Activated CD4-positive, alpha-beta T cell treated with anti-CD3 and anti-CD28 coated beads, Interleukin-2, amount 50 U/mL, for 24 hours (primary cell): ENCODE measurements at regions not wholly inside any gene's neighbourhood (a gene's known extent, or its start where the extent isn't known, plus 50 kb on each side); places are given as distances from the start of the nearest gene placed in this dataset.

ENCODE experiments used
- DNase-seq, 2 donors: peaks; one replicate each; pipeline ENCODE4 v3.0.0-alpha.2; 2020; ENCODE audit warnings: low read depth in 1 of 2, low spot score in 1 of 2

DNA sequence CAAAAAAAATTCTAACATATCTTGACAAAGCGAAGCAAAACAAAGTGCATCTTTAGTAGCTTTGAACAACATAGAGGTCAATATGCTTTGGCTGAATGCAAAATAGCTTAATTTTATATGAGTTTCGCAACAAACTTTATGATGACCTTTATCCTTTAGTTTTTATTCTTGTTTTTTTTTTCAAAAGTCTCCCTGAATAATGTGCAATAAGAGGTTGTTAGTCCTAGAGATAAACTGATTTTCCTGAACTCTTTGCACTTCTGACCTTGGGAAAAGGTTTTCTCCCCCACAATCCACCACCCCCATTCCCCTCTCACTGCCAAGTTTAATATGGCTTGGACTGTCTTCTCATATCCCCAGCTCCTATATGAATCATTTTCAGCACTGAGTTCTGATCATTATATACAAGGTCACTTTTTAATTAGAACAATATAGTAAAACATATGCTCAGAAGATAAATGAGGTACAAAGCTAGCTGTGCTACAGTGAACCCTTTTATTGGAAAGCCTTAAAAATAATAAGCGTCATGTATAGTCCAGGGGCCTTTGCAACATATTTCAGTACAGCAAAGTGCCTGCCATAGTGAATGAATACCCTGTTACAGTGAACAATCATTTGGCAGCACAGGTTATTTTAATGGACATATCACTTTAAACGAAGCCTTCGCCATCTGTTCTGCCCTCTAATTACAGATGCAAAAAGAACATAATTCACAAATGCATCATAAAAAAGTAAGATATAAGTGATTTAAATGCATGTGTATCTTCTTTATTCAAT is 496.3 kb upstream of the NR2F2 start:
- DNase-seq, result no peak

DNA sequence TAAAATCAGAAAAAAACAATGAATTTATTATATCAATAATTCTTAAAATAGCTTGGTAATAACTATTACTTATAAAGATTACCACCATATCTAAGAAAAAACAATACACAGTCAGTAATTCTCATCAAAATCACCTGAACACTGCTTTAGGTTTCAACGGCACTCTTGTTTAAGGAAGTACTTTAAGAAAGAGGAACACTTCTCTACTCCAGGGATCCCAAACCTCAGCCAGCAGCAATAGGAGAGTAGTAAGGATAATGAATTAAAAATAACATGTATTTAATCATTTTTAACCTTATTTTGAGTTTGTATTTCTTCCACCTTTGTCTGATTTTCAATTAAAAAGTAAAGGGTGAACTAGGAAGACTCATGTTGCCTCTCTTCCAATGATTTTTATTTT is 494.0 kb upstream of the NR2F2 start:
- DNase-seq, result no peak

DNA sequence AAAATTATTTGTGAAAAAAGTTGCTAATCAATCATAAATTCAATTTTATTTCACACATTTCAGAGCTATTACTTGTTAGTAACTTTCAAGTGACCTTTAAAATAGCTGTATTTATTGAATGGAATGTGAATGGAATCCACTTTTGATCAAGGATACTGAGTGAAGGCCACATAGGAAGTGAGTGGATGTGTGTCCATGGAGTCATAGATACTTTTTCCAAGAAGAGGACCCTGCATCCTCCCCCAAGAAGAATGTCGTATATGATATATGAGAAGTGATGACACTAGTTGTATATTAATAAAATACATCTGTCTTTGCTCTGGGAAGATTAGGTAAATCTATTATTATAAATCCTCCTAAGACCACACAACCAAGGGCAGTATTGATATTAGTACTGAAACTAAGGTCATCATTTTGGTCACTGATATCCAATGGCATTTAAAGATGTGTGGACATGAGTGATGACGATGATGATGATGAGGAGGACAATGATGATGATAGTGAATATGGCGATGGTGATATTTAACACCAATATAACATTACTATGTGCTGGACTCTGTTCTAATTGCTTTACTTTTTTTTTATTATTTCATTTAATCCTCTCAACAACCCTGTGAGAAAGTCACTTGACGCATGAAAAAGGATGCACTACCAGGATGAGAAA is 493.0 kb upstream of the NR2F2 start:
- no peak for DNase-seq

DNA sequence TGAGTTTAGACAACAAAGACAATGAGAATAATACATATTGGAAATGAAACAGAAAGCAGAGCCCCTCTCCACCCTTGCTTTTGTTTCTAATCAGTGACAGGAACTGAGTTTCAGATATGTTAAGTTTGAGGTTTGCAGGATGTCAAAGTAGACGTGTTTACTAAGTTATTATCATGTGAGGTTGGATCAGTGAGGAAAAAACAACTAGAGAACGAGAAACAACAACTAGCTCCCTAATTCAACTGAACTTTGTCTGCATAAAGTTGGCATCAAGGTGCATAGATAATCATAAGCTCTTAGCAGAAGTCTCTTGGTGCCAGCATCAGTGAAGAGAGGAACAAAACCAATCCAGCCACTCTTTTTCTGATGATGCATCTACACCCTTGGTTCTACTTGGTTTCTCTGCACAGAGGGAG is 491.1 kb upstream of the NR2F2 start:
- DNase-seq, result no peak

DNA sequence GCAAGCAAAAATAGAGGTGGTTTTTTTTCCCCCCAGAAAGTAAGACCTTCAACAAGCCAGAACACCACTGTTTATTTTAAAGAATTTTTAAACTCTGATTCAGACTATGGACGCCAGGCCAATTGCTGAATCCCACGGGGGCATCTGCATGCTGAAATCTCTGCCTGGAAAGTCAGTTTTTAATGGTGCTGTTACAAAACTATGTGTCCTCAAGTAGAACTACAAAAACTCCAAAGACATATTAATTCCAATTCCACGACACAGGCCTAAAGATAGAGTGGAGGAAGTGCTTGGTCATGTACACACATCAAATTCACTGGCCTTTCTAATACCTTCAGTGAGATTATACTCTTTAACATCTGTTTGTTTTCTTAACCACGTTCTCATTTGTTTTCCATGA is 490.5 kb upstream of the NR2F2 start:
- DNase-seq, result no peak

DNA sequence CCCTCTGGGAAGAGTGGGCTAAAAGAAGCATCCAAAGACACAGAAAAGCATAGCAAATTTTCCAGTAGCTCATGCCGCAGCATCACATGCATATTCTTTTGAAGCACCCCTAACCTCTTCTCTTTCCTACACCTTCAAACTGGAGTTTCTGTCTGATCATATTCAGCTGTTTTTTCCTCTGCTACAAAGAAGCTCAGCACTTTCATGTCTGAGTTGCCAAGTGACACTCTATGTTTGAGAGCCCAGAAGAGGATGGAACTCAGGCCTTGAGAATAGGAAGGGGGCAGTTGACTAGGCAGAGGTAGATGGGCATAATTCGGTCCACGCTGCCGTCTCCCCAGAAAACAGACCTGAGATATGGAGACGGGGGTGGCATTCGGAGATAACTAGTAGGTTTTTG is 489.6 kb upstream of the NR2F2 start:
- no peak for DNase-seq

DNA sequence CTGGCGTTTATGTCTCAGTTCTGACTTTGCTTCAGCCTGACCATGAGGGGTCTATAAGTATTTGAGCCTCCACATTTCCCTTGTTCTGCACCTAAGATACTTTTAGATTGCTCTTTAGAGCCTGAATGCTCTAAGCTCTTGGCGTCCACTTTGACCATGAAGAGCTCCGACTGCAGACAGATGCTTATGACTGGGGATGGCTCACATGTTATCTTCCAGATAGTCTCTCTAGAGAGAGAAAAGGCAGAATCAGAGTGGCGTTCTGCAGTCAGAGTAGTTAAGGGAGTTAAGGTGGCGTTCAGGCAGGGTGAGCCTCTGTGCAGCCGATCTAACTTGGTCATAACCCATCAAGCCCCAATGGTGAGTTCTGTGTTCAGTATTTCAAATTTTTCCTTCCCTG is 487.9 kb upstream of the NR2F2 start:
- no peak for DNase-seq

DNA sequence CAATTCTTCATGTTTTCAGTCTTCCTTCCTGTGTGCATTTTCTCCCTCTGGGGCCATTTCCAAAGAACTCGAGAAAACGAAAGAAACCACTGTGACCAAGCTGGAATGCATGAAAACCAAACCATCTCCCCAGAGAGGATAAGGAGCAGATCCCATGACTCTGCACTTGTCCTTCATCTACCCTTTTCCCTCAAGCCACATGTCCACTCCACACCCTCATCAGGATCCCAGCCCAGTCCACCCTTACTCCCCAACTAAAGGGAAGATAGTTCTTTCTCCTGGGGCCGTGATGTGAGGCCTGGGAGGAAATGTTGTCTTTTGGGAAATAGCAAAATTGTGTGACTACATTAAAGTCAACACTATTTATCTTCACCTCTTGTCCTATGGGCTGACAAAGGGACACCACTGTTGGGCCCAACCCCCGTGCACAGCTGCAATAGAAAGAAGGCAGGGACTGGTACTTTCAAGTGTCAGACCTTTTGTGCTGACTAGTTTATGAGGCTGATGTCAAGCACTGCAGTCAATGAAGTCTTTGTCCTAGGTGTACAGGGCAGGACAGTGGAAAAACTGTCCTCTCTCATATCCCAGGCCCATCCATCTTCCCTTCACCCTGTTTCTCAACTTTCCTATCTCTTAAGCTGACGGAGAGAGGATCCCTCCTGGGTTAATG is 487.1 kb upstream of the NR2F2 start:
- DNase-seq, result no peak

DNA sequence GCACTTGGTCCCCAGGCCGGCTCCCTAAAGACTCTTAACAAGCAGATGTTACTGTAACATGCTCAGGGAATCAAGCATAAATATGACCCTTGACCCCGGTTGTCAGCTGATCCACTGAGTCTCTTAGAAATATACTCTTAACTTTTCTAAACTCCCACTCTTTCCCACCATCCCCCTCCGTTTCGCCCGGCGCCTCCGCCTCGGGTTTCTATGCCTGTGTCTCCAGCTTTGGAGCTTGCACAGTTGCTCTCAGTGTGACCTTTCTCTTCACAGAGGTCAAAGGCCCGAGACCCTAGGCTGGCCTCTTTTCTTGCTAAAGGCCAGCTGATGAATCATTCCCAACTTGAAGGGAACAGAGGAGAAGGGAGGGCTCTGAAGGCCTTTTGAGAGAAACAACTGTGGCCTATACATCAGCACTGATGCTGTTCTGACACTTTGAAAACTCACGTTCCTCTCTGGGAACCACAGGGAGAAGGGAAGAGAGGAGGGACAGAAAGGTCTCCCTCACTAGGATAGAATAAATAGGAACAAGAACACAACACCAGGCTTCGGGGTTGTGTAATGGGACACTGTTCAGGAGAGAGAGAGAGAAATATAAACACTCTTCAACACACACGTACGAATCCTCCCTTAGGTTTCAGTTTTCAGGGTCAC is 484.5 kb upstream of the NR2F2 start:
- no peak for DNase-seq

DNA sequence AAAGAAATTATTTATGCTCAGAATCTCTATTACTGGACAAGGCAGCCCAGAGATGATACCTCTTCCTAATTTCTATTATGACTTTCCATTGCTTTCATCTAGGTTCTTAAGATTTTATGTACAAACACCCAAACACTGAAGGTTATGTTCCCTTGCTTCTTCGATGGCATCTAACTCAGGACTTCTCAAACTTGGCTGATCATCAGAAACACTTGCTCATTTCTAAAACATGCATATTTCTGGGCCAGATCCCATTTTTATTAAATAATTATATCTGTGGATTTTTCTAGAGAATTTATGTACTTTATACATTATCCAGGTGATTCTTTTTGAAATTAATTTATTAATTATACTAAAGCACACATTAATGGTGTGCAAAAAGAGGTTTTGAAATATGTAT is 482.4 kb upstream of the NR2F2 start:
- no peak for DNase-seq

DNA sequence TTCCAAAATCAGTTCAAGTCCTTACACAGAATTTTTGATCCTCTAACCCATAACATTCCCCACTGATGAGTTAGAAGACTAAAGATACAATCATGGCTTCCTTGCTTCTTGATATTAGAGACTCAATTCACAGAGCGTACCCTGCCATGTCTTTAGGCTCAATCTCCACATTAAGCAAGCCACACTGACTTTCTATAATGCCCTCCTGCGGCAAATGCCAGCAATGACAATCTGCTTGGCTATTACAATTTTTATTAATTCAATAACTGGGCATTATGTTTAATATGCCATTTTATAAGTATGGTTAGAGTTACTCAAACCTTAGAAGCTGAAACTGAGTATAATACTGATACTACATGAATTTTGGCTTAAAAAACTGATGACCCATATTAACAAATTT is 479.7 kb upstream of the NR2F2 start:
- DNase-seq, result no peak

DNA sequence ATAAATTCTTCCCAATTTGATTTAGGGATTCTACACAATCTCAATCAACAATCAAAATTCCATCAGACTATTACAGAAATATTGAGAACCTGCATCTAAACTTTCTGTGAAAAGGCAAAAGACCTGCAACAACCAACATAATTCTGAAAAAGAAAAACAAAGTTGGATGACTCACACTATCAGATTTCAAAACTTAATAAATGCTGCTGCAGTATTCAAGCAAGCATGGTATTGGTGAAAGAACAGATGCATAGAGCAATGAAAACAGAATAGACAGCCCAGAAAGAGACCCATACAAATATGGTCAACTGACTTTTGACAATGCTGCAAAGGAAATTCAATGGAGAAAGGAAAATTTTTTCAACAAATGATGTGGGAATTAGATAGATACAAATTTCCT is 477.1 kb upstream of the NR2F2 start:
- no peak for DNase-seq

DNA sequence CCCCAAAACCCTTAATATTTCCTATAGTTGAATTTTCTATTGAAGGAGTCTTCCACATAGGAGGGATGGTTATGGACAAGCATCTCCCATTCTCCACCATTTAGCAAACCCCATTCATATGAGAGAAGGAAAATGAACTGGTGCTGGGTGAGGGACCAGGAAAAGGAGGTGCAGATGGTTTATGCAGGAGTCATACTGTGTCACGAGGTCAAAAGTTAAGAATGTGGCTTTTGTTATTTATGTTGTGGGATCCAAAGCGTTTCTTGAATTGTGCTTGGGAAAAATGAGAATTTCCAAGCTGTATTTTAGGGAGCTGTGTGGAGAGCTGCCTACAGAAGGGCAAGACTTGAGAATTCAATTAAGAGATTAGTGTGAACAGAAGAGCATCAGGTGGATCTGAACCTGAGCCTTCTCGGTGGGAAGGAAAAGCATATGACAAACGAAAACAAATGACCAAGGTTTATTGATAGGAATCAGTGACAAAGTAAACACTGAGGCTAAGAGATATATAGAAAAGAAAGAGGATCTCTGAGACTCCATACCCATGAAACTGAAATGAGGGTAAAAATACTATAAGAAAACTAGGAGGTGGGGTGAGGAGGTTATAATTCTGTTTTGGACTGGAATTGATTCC is 473.3 kb upstream of the NR2F2 start:
- DNase-seq, result no peak

DNA sequence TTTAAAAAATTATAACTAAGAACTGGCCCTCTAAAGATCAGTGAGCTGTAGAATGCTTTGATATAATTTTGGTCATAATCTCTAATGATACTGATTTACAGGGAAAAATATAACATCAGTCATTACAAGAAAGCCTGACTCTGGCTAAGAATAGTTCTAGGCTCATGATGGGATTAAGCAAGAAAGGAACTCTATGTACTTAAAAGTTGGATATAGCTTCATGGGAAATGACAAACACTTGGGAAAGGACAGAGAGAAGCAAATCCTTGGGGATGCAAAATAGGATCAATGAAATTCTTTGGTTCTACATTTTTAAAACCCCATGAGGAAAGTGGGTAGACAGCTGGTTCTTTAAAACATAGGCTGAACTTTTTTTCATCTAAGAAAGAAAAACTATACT is 472.7 kb upstream of the NR2F2 start:
- no peak for DNase-seq

DNA sequence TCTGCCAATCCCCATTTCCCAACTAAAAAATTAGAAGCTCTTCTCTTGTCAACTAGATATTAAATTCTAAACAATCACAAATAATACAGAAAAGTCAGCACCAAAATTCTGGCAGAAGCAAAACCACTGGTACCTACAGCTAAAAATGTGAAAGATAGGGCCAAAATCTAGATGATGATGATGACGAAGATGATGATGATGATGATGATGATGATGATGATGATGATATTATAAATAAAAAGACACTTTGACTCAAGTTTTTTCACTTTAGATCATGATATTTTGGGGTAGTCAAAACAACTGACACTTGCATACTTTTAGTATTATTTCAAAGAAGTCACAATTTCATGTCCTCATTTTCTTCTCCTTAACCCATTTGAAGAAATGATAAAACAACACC is 470.1 kb upstream of the NR2F2 start:
- DNase-seq, result no peak

DNA sequence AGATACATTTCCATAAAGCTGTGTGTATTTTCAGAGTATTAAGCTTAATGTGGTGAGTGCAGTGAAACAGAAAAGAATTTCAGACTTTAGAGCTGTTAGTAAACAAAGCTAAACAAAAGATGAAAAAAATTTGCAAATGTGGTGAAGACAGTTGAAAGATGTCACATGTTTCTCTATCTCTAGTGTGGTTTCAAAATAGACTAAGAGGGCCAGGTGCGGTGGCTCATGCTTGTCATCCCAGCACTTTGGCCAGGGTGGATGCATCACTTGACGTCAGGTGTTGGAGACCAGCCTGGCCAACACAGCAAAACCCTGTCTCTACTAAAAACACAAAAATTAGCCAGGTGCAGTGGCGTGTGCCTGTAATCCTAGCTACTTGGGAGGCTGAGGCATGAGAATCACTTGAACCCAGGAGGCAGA is 466.0 kb upstream of the NR2F2 start:
- DNase-seq, result no peak

DNA sequence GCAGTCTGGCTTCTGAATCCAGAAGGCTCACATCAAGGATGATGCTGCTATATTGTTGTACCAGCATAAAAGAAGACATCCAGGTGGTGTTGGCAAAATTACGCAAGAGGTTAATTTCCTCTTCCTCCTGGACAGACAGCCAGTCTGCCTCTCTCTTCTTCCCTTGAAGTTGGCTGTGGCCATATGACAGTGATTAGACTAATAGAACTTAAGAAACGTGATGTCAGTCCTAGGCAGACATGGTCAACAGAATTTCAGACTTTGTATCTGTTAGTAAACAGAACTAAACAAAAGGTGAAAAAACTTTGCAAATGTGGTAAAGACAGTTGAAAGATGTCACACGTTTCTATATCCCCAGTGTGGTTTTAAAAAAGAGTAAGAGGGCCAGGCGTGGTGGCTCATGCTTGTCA is 465.2 kb upstream of the NR2F2 start:
- no peak for DNase-seq

DNA sequence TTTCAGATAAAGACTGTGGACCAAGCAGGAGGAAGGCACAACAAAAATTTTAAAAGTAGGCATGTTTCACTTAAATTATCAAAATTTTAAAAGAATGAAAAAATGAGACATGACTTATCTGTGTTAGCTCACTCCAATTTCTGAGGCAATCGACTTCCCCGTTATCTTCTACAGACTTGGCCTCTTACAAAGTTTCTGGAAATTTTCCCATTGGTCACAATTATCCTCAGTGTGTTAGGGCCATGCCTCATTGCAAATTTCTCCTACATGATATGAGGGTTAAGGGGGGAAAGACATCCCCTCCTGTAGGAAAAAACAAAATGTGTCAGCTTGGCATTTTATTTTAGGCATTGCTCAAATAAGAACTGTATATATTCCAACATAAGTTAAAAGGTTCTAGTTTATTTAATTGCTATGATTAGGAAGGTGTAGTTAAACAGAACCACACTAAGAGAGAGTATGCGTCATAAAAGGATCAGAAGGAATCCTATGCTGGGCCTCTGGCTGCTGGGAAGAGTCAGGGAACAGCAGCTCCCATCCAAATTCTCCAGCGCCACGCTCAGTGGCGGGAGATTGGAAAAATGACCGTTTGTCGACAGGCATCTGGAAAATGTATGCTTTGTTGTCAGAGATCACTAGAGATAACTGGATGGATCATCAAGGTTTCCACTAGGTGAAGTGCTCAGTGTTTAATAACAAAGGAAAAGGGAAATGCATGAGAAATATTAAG is 463.6 kb upstream of the NR2F2 start:
- DNase-seq, result no peak

DNA sequence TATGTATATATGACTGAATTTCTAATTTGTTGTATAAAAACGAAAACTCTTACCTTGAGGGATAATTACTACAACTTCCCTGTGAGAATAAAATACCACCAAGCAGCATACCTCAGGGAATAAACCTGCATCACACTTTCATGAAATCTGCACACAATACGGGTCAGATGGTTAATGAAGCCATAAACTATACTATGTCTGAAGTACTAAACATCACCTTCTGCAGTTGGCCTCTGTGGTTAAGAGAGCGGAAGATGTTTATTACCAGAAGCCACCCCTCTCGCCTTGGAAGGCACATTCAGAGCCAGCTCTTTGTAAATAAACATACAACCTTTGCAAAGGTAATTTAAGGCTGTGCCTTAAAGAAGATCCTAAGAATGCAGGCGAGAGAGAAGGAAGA is 462.1 kb upstream of the NR2F2 start:
- no peak for DNase-seq

DNA sequence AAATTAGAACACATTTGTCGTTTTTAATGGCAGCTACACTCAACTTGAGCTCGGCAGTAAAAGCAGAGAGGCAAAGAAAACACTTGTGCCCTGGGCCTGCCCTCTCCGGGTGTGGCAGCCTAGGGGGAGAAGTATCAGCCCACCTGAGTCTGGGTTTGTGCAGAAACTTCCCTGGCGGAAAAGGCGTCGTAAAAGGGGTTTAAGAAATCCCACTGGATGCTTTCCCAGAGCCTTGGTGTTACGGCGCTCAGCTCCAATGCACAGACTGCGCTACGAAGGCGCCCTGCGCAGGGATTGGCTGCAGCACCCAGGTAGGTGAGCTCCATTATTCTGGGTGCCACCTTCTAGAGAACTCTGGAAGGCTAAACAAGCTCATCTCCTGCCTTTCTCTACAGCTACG is 461.5 kb upstream of the NR2F2 start:
- DNase-seq, result no peak

DNA sequence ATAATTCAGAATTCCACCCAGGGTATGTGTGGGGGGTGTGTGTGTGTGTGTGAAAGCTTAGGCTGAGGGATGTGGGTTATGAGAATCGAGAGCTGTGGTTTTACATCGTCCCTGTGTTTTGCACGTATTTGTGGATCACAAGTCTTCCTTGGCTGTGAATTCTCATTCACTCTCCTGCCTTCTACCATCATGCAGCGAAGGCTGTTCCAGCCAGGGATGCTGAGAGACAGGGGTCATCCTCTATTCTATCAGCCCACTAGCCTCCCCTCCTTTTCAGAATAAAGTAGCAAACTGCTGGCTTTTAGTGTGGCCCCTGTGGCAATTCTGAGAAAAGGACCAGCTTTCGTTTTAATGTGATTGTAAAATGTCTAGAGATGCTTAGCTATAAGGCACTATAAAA is 460.6 kb upstream of the NR2F2 start:
- no peak for DNase-seq
